Activated T-helper 1 cell treated with Interleukin-2 at 50 U/mL for 16 hours (primary cell): ENCODE measurements at regions not wholly inside any gene's neighbourhood (a gene's known extent, or its start where the extent isn't known, plus 50 kb on each side); places are given as distances from the start of the nearest gene placed in this dataset.

Source experiments
- DNase-seq: peaks from one replicate; pipeline ENCODE4 v3.0.0-alpha.2; 2020; ENCODE audit warnings: low read depth

GRCh38 chr5:67331296-67331925 lies 134.8 kb upstream of the CD180 start:
- no peak for DNase-seq

GRCh38 chr5:67319935-67320725 lies 123.5 kb upstream of the CD180 start:
- no peak for DNase-seq

GRCh38 chr5:67318746-67319145 lies 122.1 kb upstream of the CD180 start:
- no peak for DNase-seq

GRCh38 chr5:67317603-67318002 lies 121.0 kb upstream of the CD180 start:
- DNase-seq, result no peak

DNA sequence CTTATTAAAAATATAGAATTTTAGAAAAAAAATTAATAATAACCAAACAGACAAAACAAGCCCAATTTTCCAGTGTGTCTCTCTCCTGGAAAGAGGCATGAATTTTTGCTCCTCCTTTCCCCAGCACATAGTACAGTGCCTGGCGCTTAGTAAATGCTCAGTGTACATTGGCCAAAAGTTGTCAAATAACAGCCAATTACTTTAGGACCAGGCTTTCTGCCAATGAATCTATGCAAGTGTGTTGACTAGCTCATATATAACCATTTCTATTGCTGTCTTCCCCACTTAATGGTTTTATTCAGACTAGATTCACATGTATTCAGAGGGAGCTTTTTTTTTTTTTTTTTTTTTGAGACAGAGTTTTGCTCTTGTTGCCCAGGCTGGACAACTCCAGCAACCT lies 120.1 kb upstream of the CD180 start:
- DNase-seq, result no peak

- no peak for DNase-seq
Measured at GRCh38 chr5:67315082-67315989, 118.7 kb upstream of the CD180 start.

- DNase-seq, result no peak
Measured at GRCh38 chr5:67311701-67312100, 115.1 kb upstream of the CD180 start.

DNA sequence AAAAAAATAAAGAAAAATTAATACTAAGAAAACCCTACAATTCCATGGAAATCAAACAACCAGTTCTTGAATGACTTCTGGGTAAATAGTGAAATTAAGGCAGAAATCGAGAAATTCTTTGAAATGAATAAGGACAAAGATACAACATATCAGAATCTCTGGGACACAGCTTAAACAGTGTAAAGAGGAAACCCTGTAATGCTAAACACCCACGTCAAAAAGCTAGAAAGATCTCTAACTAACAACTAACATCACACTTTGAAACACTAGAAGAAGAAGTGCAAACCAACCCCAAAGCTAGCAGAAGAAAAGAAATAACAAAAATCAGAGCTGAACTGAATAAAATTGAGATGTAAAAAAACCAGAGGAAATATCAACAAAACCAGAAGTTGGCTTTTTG lies 114.6 kb upstream of the CD180 start:
- no peak for DNase-seq

DNA sequence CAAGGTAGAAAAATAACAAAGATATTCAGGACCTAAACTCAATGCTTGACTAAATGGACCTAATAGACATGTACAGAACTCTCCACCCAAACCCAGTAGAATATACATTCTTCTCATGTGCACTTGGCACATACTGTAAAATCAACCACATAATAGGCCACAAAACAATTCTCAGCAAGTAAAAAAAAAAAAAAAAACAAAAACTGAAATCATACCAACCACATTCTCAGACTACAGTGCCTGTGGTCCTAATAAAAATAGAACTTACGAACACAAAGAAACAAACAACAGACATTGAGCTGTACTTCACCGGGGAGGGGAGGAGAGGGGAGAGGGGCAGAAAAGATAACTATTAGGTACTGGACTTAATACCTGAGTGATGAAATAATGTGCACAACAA lies 114.1 kb upstream of the CD180 start:
- DNase-seq, result no peak

- DNase-seq, result no peak
Measured at GRCh38 chr5:67310169-67310568, 113.6 kb upstream of the CD180 start.

- DNase-seq, result no peak
Measured at GRCh38 chr5:67308988-67309688, 112.5 kb upstream of the CD180 start.

DNA sequence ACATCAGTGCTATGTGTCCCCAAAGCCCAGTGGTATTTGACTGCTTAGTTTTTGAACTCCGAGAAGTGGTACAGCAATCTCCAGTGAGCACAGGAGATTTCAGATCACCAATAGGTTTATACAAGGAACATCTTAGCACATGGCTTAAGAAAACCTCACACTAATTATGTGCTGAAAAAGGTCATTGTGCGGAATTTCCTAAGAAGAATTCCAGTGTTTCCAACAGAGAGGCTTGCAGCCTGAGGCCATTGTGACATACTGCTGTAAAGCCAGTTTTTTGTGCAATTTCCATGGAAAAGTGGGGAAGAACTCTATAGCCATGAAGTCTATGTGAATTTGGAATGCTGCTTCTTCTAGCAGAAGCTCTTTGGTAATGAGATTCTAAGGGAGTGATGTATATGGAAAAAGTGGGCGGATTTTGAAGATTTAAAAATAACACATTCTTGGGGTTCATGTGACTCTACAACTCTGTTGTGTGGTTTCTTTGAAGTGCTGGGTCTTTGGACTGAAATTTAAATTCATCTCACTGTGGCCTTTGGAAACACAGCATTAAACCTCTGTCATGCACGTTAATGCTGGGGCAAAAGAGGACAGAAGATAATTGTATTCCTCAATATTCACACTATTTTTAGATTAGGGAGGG lies 110.5 kb upstream of the CD180 start:
- no peak for DNase-seq

DNA sequence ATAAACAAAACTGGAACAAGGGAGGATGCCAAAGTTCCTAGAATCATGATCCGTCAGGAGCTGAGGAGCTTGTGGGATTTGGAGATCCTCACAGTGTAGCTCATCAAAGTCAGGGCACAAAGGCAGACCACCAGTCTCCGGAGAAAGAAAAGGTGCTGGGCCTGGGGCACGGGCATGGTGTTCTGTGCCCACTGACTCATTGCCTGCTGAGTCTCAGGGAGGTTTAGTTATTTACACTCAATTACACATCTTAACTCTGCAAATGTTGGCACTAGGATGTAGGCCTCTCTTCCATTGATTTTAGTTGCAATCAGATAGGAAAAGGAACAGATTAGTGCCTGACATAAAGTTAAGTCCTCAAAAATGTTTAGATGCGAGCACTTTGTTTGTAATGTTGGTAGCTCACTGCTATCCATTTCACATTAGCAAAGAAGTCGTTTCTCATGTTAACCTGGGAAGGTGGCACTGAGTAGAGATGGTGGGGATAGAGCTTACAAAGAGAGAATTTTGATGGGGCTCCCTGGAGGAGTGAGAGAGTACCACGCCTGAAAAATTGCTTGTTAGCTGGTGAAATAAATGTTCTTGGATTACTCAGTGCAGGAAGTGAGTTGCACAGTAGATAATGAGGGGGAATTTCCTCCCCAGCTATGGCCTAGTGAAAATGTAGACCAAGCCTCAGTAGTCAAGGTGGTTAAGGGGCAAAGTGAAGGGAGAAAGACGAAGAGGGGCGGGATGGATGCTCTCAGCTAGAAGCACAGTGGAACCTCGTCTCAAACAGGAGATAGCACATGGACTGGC lies 109.5 kb upstream of the CD180 start:
- no peak for DNase-seq

DNA sequence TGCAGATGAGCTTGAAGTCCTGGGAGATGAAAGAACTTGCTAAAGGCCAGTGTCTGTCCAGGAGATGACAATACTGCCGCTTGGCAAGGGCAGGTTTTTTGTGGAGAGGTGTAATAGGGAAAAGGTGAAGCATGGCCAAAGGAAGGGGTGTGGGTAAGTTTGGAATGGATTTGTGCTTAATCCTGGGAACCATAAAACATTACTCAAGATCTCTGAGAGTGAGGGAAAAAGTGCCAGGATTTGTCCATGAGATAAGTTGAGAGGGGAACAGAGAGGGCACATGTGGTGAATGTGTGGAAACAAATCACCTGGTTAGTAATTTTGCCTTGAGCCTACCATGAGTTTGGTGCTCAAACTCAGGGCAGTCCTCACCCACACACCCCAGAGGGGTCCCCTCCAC lies 108.8 kb upstream of the CD180 start:
- no peak for DNase-seq

- no peak for DNase-seq
Measured at GRCh38 chr5:67303356-67303755, 106.8 kb upstream of the CD180 start.

DNA sequence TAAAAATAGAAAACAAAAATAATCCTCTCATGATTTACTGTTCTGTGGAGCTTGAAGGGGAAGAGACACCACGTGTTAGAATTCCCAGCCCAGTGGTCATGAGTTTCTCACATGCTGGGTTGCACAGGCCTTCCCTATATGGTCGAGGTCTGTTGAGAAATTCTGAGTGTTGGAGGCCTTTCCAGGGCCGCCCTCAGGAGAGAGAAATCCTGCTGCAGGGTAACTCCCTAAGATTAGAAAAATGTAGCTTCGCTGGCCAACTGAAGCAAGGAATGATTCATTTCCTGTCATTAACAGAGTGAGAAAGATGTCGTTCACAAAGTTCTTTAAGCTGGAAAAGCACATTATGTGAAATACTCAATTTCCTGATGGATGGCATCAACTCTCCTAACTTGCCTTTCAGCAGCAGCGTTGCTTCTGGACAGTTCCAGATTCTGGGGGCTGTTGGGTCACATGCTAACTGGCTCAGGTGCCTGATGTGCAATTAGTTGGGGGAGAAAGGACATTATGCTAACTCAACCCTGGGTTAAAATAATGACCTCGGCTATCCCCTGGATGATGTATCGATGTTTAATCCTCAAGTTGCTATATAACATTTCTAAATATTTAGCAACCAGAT lies 104.8 kb upstream of the CD180 start:
- no peak for DNase-seq

GRCh38 chr5:67300326-67300725 lies 103.7 kb upstream of the CD180 start:
- no peak for DNase-seq

- DNase-seq, result no peak
Measured at GRCh38 chr5:67299231-67299735, 102.7 kb upstream of the CD180 start.

GRCh38 chr5:67297802-67298532 lies 101.4 kb upstream of the CD180 start:
- DNase-seq, result no peak
